K562 (cell line): ENCODE measurements at regions not wholly inside any gene's neighbourhood (a gene's known extent, or its start where the extent isn't known, plus 50 kb on each side); places are given as distances from the start of the nearest gene placed in this dataset.

Experiments
- ATAC-seq: fragments of 200-7000 bp; cut with Tn5 transposase; 3 replicates; pipeline ENCODE4 v1.9.1; 2020; ENCODE audit warnings: moderate library complexity
- BruUV-seq: library from RNA; stranded (reverse); fragments of 400-500 nt; replicated peaks from 2 replicates; lab custom pipeline; 2021; lab: Mats Ljungman, UMichigan
- CTCF ChIA-PET: fragments of 300-600 bp; formaldehyde crosslinking; extraction: SDS; loops from one replicate; lab custom pipeline; 2021; ENCODE audit warnings: low intra/inter-chr PET ratio; lab: Yijun Ruan, JAX
- POLR2A ChIA-PET: fragments of 300-600, 350-650 bp; sonication (Branson Sonifier 250); formaldehyde crosslinking; extraction: SDS; loops from one replicate; lab custom pipeline; 2021; ENCODE audit warnings: antibody characterized with exemption, inconsistent platforms; lab: Yijun Ruan, JAX
- DNase-seq, 4 experiments: peaks; one replicate each; pipeline versions ENCODE4 v3.0.0 to v3.0.0-alpha.2; 2011 to 2018; ENCODE audit warnings: low spot score in 3 of 4, mixed read lengths in 3 of 4; ENCODE audit errors: extremely low read depth in 1 of 4
- FAIRE-seq: peaks from 2 replicates; lab custom pipeline; 2011; peaks lifted over from hg19 to GRCh38; lab: Jason Lieb, UNC
- H2AFZ ChIP-seq: 2 replicates; pipeline ENCODE4 v1.6.0; 2011; ENCODE audit warnings: low read depth, low read length, control low read depth, inconsistent platforms
- H3K27ac ChIP-seq: fragments of 200-600 bp; 3 replicates; pipeline ENCODE4 v1.8.0; 2011; ENCODE audit warnings: low read depth, mild to moderate bottlenecking, control low read depth, inconsistent platforms, low read length, moderate library complexity, mixed read lengths; ENCODE audit errors: extremely low read depth
- H3K27me3 ChIP-seq, 2 experiments: fragments of 300-600 bp in 1 of 2; 2 replicates in 1 of 2; 3 replicates in 1 of 2; pipeline versions ENCODE4 v1.6.0 to v1.8.0; 2011; ENCODE audit warnings: inconsistent platforms in 2 of 2, low read length in 2 of 2, mild to moderate bottlenecking in 1 of 2, mixed read lengths in 1 of 2, moderate library complexity in 1 of 2; ENCODE audit not compliant: control insufficient read depth in 2 of 2, insufficient read depth in 2 of 2
- H3K36me3 ChIP-seq: fragments of 300-600 bp; 3 replicates; pipeline ENCODE4 v1.8.0; 2011; ENCODE audit warnings: mild to moderate bottlenecking, low read length, inconsistent platforms; ENCODE audit not compliant: control insufficient read depth, insufficient read depth
- H3K4me1 ChIP-seq, 2 experiments: fragments of 200-600 bp in 1 of 2; replicated peaks in 1 of 2; 2 replicates in 1 of 2; 3 replicates in 1 of 2; pipeline versions ENCODE4 v1.5.1 to v1.8.0; 2011; ENCODE audit warnings: inconsistent platforms in 2 of 2, low read length in 2 of 2, mild to moderate bottlenecking in 1 of 2, mixed read lengths in 1 of 2, moderate library complexity in 1 of 2; ENCODE audit not compliant: control insufficient read depth in 2 of 2, insufficient read depth in 2 of 2
- H3K4me2 ChIP-seq: 2 replicates; pipeline ENCODE4 v1.6.1; 2011; ENCODE audit warnings: low read length, control low read depth, inconsistent platforms, mixed read lengths; ENCODE audit not compliant: insufficient read depth
- H3K4me3 ChIP-seq: fragments of 200-600 bp; sonication (generic), shearing (Covaris generic); 2 replicates; pipeline ENCODE4 v1.5.1; 2016; ENCODE audit warnings: control low read depth, inconsistent platforms
- H3K79me2 ChIP-seq: fragments of 200-600 bp; 3 replicates; pipeline ENCODE4 v1.8.0; 2011; ENCODE audit warnings: low read length, inconsistent platforms; ENCODE audit not compliant: control insufficient read depth, insufficient read depth
- H3K9ac ChIP-seq, 2 experiments: 2 replicates each; pipeline versions ENCODE4 v1.6.0 to v1.6.1; 2011; ENCODE audit warnings: low read depth in 2 of 2, low read length in 2 of 2, control low read depth in 1 of 2, inconsistent platforms in 1 of 2, mild to moderate bottlenecking in 1 of 2, mixed read lengths in 1 of 2; ENCODE audit not compliant: insufficient read depth in 1 of 2
- H3K9me1 ChIP-seq: one replicate; pipeline ENCODE4 v1.6.0; 2011; ENCODE audit warnings: inconsistent platforms, mild to moderate bottlenecking, low read length, moderate library complexity; ENCODE audit not compliant: control insufficient read depth, insufficient read depth
- H3K9me3 ChIP-seq: replicated peaks from 2 replicates; pipeline ENCODE4 v1.5.1; 2011; ENCODE audit warnings: low read depth, low read length, inconsistent platforms; ENCODE audit not compliant: control insufficient read depth, insufficient read depth
- H4K20me1 ChIP-seq: replicated peaks from 2 replicates; pipeline ENCODE4 v1.6.1; 2011; ENCODE audit warnings: low read length, inconsistent platforms, mixed read lengths; ENCODE audit not compliant: control insufficient read depth, insufficient read depth
- CTCF ChIP-seq, 3 experiments: IDR thresholded peaks in 2 of 3; conservative IDR thresholded peaks in 1 of 3; 2 replicates each; pipeline ENCODE4 v1.5.1; 2011 to 2012; ENCODE audit warnings: low read length in 3 of 3, mild to moderate bottlenecking in 3 of 3, control low read depth in 2 of 3, improper control_type of control experiment in 1 of 3, inconsistent platforms in 1 of 3, low read depth in 1 of 3, mixed read lengths in 1 of 3, moderate library complexity in 1 of 3; ENCODE audit not compliant: insufficient read depth in 2 of 3
- MAFF ChIP-seq: IDR thresholded peaks from 2 replicates; pipeline ENCODE4 v1.6.1; 2012; ENCODE audit warnings: low read length, improper control_type of control experiment
- NR0B1 ChIP-seq: fragments of 450-650 bp; IDR thresholded peaks from one replicate; pipeline ENCODE4 v1.6.1; 2018; ENCODE audit warnings: mild to moderate bottlenecking, moderate library complexity; ENCODE audit not compliant: partially characterized antibody
- SRF ChIP-seq, 2 experiments: fragments of 250-450, 450-650 bp in 1 of 2; sonication (Bioruptor Pico) in 1 of 2; sonication (generic) in 1 of 2; formaldehyde crosslinking; IDR thresholded peaks; 2 replicates each; pipeline versions ENCODE4 v1.5.0 to v1.5.1; 2020 to 2022; ENCODE audit warnings: mild to moderate bottlenecking in 1 of 2, missing genetic modification reagents in 1 of 2
- WGBS: fragments of 100-300 bp; shearing (Covaris generic); methylation state at CpG from one replicate; pipeline ENCODE4 v1.1.6; 2016; ENCODE audit warnings: low coverage, mixed read lengths; ENCODE audit not compliant: insufficient coverage; ENCODE audit errors: missing lambda C conversion rate; 5-methylcytosine and 5-hydroxymethylcytosine counted together
- in situ Hi-C: fragments of 300-500 bp; cut with MboI; formaldehyde crosslinking; loops from 4 replicates; pipeline ENCODE4 v1.15.0; 2018; ENCODE audit warnings: inconsistent platforms, mixed read lengths
- intact Hi-C: fragments of 100-400 bp; cut with micrococcal nuclease; formaldehyde crosslinking; loops from 2 replicates; pipeline ENCODE4 v1.14.2; 2022

DNA sequence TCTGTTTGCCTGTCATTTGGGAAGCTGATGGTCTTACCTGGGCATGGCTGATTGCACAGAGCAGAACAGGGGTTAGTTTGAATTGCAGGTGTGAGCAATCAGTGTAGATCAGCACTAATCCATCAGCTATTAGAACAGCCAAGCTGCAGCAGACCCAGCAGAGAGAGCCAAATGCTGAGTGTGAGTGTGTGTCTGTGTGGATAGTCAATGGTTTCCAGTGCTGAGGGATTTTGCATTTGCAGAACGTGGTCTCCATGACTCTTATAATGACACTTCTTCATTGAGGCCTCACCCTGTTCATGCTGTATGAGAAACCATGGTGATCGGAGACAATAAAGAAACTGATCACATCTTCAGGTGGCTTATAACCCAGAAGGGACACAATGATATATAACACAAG is 312.1 kb downstream of the SOX2 start:
- Histone ChIP-seq H4K20me1 (no peaks in the 10 kb centered on the region), H2AFZ (no peak overlapping the region), H3K4me1 (no peaks in the 10 kb centered on the region), H3K27ac (no peak overlapping the region), H3K9ac (no peak overlapping the region), H3K27me3 (no peaks in the 10 kb centered on the region), H3K9me1 (no peaks in the 10 kb centered on the region), H3K4me3 (no peak overlapping the region), H3K9me3 (no peaks in the 10 kb centered on the region), H3K79me2 (no peaks in the 10 kb centered on the region), H3K4me2 (no peak overlapping the region), H3K36me3 (no peaks in the 10 kb centered on the region)
- ChIA-PET CTCF (no interaction called here), POLR2A (no interaction called here)
- in situ Hi-C loops (no loop called here), intact Hi-C loops (no loop called here)
- no TSS peak for BruUV-seq
- no peak for TF ChIP-seq MAFF
- TF ChIP-seq CTCF (IDR thresholded peaks at IDR 0.05 in 2 of 3, conservative IDR thresholded peaks at IDR 0.05 in 1 of 3; ENCODE audit: insufficient read depth in 2 of 3, low read depth in 1 of 3, low read length in 3 of 3): no peak
- no peak for TF ChIP-seq SRF (CRISPR knock-in tag; IDR thresholded peaks at IDR 0.05)
- TF ChIP-seq NR0B1: no peak
- 8% methylated on average over 2 of the region's 2 CpGs for WGBS
- DNase-seq (no peak), ATAC-seq (no peak), FAIRE-seq (no peak)
